ENCODE measurements at regions not wholly inside any gene's neighbourhood (a gene's known extent, or its start where the extent isn't known, plus 50 kb on each side); places are given as distances from the start of the nearest gene placed in this dataset.

DNA sequence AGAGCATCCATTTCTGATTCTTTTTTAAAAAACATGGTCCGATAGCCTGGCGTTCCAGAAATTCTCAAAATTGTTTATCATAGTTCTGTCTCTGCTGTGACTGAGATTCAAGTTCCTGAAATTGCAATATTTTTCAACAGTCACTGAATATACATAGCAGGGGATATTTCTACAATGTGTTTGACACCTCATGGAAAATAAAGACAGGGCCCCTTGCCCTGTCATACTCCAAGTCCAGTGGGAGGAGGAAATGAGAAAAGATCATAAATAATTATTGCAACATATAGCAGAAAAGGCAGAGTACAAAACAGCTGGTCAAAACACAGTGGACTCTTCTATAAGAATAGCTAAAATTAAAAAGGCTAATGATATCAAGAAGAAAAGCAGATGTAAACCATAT, 234.8 kb upstream of the SPTLC3 start:
- Histone ChIP-seq H2AK5ac (ENCODE audit: low read depth, low read length) (no peak overlapping the region), H2AFZ (ENCODE audit: low read length) (no peak overlapping the region), H3K14ac (ENCODE audit: insufficient read length) (no peak overlapping the region), H3K4me1 (replicated peaks in 1 of 4; ENCODE audit: control insufficient read depth in 3 of 4, insufficient read depth in 4 of 4, low read length in 3 of 4) (no peaks in the 10 kb centered on the region), H3K36me3 (ENCODE audit: control insufficient read depth in 2 of 4, insufficient read depth in 4 of 4, low read length in 3 of 4) (no peaks in the 10 kb centered on the region; a peak in 1 of 8 replicates), H4K5ac (ENCODE audit: insufficient read length, low read depth, low read length) (no peak overlapping the region), H4K8ac (ENCODE audit: extremely low read depth, insufficient read depth, low read length) (no peak overlapping the region), H2BK120ac (replicated peaks; ENCODE audit: low read depth, low read length) (no peak overlapping the region), H3K9ac (replicated peaks in 1 of 4; ENCODE audit: extremely low read depth in 1 of 4, low read depth in 3 of 4, low read length in 3 of 4) (no peak overlapping the region), H3K4me2 (ENCODE audit: insufficient read depth in 1 of 2, low read depth in 2 of 2, low read length in 2 of 2) (no peak overlapping the region), H2BK20ac (ENCODE audit: low read length) (no peak overlapping the region), H3K79me1 (ENCODE audit: low read depth, low read length) (no peaks in the 10 kb centered on the region), H3K27ac (ENCODE audit: low read depth, low read length) (no peak overlapping the region), H4K91ac (replicated peaks; ENCODE audit: insufficient read length, low read length) (no peak overlapping the region), H2BK12ac (ENCODE audit: low read depth, low read length) (no peak overlapping the region), H3K4ac (replicated peaks; ENCODE audit: insufficient read length, low read depth, low read length) (no peak overlapping the region), H3K23ac (ENCODE audit: insufficient read length) (no peak overlapping the region), H3K9me3 (ENCODE audit: insufficient read depth in 2 of 2, low read depth in 1 of 2, low read length in 1 of 2) (no peaks in the 10 kb centered on the region), H3K23me2 (ENCODE audit: low read depth, low read length) (no peaks in the 10 kb centered on the region), H4K20me1 (replicated peaks in 1 of 2; ENCODE audit: control insufficient read depth in 1 of 2, insufficient read depth in 2 of 2, low read length in 2 of 2) (no peaks in the 10 kb centered on the region), H2BK5ac (ENCODE audit: low read depth, low read length) (no peak overlapping the region), H3K79me2 (ENCODE audit: control insufficient read depth in 1 of 2, insufficient read depth in 2 of 2, low read length in 2 of 2) (no peaks in the 10 kb centered on the region), H3K27me3 (replicated peaks in 1 of 4; ENCODE audit: control insufficient read depth in 3 of 4, extremely low read depth in 1 of 4, insufficient read depth in 3 of 4, low read length in 3 of 4) (no peaks in the 10 kb centered on the region), H3K56ac (replicated peaks; ENCODE audit: insufficient read length, low read depth, low read length) (no peak overlapping the region), H2BK15ac (ENCODE audit: low read length) (no peak overlapping the region), H3K4me3 (ENCODE audit: extremely low read depth in 1 of 4, insufficient read depth in 2 of 4, low read depth in 3 of 4, low read length in 4 of 4) (no peak overlapping the region), H3K18ac (ENCODE audit: extremely low read depth, low read length) (no peak overlapping the region)
- CTCF ChIA-PET (ENCODE audit: partially characterized antibody): interaction anchor here (0.8 to 1.4 kb wide), 4 partner anchors 10 to 210 kb away, joined by 3 to 5 read pairs (median 3); no protein-coding TSS in a partner anchor
- POLR2A ChIA-PET (ENCODE audit: partially characterized antibody): interaction anchor here (1.5 to 2.0 kb wide), 2 partner anchors 9 to 11 kb away, joined by 3 to 7 read pairs; no protein-coding TSS in a partner anchor
- FAIRE-seq (no peak), DNase-seq (ENCODE audit: low read depth in 1 of 2, low spot score in 2 of 2) (no peak)
- WGBS, 2 experiments (ENCODE audit: extremely low coverage in 1 of 2, insufficient coverage in 1 of 2, insufficient read length in 1 of 2, insufficient replicate concordance in 2 of 2, low coverage in 1 of 2, low lambda C conversion rate in 2 of 2, missing lambda C conversion rate in 1 of 2): 94% methylated on average over 2 of the region's 2 CpGs; no CpG with 5 or more reads in 1 of the 2 experiments
- TF ChIP-seq RBBP5 (IDR thresholded peaks at IDR 0.05; ENCODE audit: borderline replicate concordance, low read depth, low read length): no peak
- TF ChIP-seq, protein P1, sequence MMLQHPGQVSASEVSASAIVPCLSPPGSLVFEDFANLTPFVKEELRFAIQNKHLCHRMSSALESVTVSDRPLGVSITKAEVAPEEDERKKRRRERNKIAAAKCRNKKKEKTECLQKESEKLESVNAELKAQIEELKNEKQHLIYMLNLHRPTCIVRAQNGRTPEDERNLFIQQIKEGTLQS (IDR thresholded peaks at IDR 0.05; ENCODE audit: insufficient read depth, low read depth, low read length): no peak
- TF ChIP-seq CEBPB (IDR thresholded peaks at IDR 0.05; ENCODE audit: low read depth, low read length): no peak
- TF ChIP-seq KDM5A (IDR thresholded peaks at IDR 0.05; ENCODE audit: low read length): no peak
- no peak for TF ChIP-seq SP2 (IDR thresholded peaks at IDR 0.05; ENCODE audit: low read length)
- no peak for TF ChIP-seq CHD2 (IDR thresholded peaks at IDR 0.05; ENCODE audit: low read length)
- no peak for TF ChIP-seq FOSL1 (IDR thresholded peaks at IDR 0.05; ENCODE audit: insufficient read depth, low read depth, low read length)

Data from H1 (cell line).